Ascending aorta (tissue), 2 donors: ENCODE measurements at regions not wholly inside any gene's neighbourhood (a gene's known extent, or its start where the extent isn't known, plus 50 kb on each side); places are given as distances from the start of the nearest gene placed in this dataset.

ENCODE experiments used
- DNase-seq, 2 donors: peaks; one replicate each; pipeline ENCODE4 v3.0.0-alpha.2; 2019; ENCODE audit warnings: low spot score in 2 of 2
- H3K27ac ChIP-seq, 2 donors: fragments of 200-600 bp; sonication (generic); one replicate each; pipeline ENCODE4 v1.5.1; 2016 to 2017; ENCODE audit warnings: mild to moderate bottlenecking in 1 of 2
- H3K27me3 ChIP-seq: fragments of 200-600 bp; sonication (generic); one replicate; pipeline ENCODE4 v1.5.1; 2017
- H3K36me3 ChIP-seq, 2 donors: fragments of 200-600 bp; sonication (generic); one replicate each; pipeline ENCODE4 v1.5.1; 2016
- H3K4me1 ChIP-seq, 2 donors: fragments of 200-600 bp; sonication (generic); one replicate each; pipeline ENCODE4 v1.5.1; 2016 to 2017; ENCODE audit warnings: mild to moderate bottlenecking in 1 of 2
- H3K4me3 ChIP-seq, 2 donors: fragments of 200-600 bp; sonication (generic); one replicate each; pipeline ENCODE4 v1.5.1; 2016 to 2017; ENCODE audit warnings: mild to moderate bottlenecking in 1 of 2
- H3K9me3 ChIP-seq, 2 donors: fragments of 200-600 bp; sonication (generic); one replicate each; pipeline ENCODE4 v1.5.1; 2016
- CTCF ChIP-seq, 3 experiments: fragments of 200-600 bp in 2 of 3; fragments of 450-650 bp in 1 of 3; sonication (generic) in 2 of 3; IDR thresholded peaks; one replicate each; pipeline ENCODE4 v1.5.1; 2016 to 2019; ENCODE audit warnings: antibody characterized with exemption in 3 of 3, mild to moderate bottlenecking in 1 of 3, moderate library complexity in 1 of 3
- intact Hi-C: fragments of 100-400 bp; cut with DNase I; formaldehyde crosslinking; loops from one replicate; pipeline ENCODE4 v1.15.1; 2023

GRCh38 chr17:77451245-77451893 lies 310.6 kb downstream of the SEC14L1 start:
- H3K4me3 ChIP-seq: peak overlapping the region; percentile 31 to 71
- intact Hi-C loops: loop anchor here (2.0 kb wide), 1 partner anchor 21 kb away; no protein-coding TSS in a partner anchor
- DNase-seq: peak in 1 of 2 donors; percentile 75
- no peaks in the 10 kb centered on the region for H3K27me3 ChIP-seq
- no peak for TF ChIP-seq CTCF (IDR thresholded peaks at IDR 0.05)
- H3K27ac ChIP-seq: peak overlapping the region; percentile 50 to 72
- H3K9me3 ChIP-seq: no peaks in the 10 kb centered on the region
- peaks cover 15 to 18% of the 10 kb centered on the region in 2 donors for H3K4me1 ChIP-seq
- no peaks in the 10 kb centered on the region for H3K36me3 ChIP-seq

GRCh38 chr17:77451894-77452852 lies 311.4 kb downstream of the SEC14L1 start:
- TF ChIP-seq CTCF (IDR thresholded peaks at IDR 0.05): no peak
- Histone ChIP-seq H3K36me3 (no peaks in the 10 kb centered on the region), H3K27ac (peak overlapping the region; percentile 50 to 72), H3K4me3 (peak overlapping the region; percentile 31 to 71), H3K27me3 (no peaks in the 10 kb centered on the region), H3K4me1 (peaks cover 15 to 18% of the 10 kb centered on the region in 2 donors), H3K9me3 (no peaks in the 10 kb centered on the region)
- peak in 1 of 2 donors; percentile 87 for DNase-seq
- intact Hi-C loops: loop anchor here (1.0 to 2.0 kb wide), 2 partner anchors 21 to 25 kb away; no protein-coding TSS in a partner anchor

GRCh38 chr17:77453613-77454241 lies 313.0 kb downstream of the SEC14L1 start:
- Histone ChIP-seq H3K27ac (no peak overlapping the region), H3K4me3 (peak overlapping the region in 1 of 2 donors; percentile 1), H3K4me1 (peaks cover 15 to 18% of the 10 kb centered on the region in 2 donors), H3K9me3 (no peaks in the 10 kb centered on the region), H3K27me3 (no peaks in the 10 kb centered on the region), H3K36me3 (no peaks in the 10 kb centered on the region)
- DNase-seq: peak in 1 of 2 donors; percentile 66
- intact Hi-C loops: no loop called here
- no peak for TF ChIP-seq CTCF (IDR thresholded peaks at IDR 0.05)

GRCh38 chr17:77454242-77455095 lies 313.7 kb downstream of the SEC14L1 start:
- no peak for DNase-seq
- peaks cover 15 to 18% of the 10 kb centered on the region in 2 donors for H3K4me1 ChIP-seq
- intact Hi-C loops: no loop called here
- no peak for TF ChIP-seq CTCF (IDR thresholded peaks at IDR 0.05)
- no peaks in the 10 kb centered on the region for H3K27me3 ChIP-seq
- peak overlapping the region in 1 of 2 donors; percentile 1 for H3K4me3 ChIP-seq
- H3K9me3 ChIP-seq: no peaks in the 10 kb centered on the region
- H3K27ac ChIP-seq: no peak overlapping the region
- H3K36me3 ChIP-seq: no peaks in the 10 kb centered on the region
